ENCODE measurements at regions not wholly inside any gene's neighbourhood (a gene's known extent, or its start where the extent isn't known, plus 50 kb on each side); places are given as distances from the start of the nearest gene placed in this dataset.

- TF ChIP-seq POLR2A (IDR thresholded peaks at IDR 0.05) (no peak), POLR2AphosphoS5 (IDR thresholded peaks at IDR 0.05; ENCODE audit: insufficient read depth in 1 of 2, low read depth in 1 of 2) (no peak)
- TF ChIP-seq, protein P1, sequence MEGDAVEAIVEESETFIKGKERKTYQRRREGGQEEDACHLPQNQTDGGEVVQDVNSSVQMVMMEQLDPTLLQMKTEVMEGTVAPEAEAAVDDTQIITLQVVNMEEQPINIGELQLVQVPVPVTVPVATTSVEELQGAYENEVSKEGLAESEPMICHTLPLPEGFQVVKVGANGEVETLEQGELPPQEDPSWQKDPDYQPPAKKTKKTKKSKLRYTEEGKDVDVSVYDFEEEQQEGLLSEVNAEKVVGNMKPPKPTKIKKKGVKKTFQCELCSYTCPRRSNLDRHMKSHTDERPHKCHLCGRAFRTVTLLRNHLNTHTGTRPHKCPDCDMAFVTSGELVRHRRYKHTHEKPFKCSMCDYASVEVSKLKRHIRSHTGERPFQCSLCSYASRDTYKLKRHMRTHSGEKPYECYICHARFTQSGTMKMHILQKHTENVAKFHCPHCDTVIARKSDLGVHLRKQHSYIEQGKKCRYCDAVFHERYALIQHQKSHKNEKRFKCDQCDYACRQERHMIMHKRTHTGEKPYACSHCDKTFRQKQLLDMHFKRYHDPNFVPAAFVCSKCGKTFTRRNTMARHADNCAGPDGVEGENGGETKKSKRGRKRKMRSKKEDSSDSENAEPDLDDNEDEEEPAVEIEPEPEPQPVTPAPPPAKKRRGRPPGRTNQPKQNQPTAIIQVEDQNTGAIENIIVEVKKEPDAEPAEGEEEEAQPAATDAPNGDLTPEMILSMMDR (IDR thresholded peaks at IDR 0.05), result no peak
Observed at GRCh38 chr17:70321352-70321751, 152.0 kb downstream of the KCNJ2 start.

All from vagina (tissue), 2 donors.